ENCODE measurements at regions not wholly inside any gene's neighbourhood (a gene's known extent, or its start where the extent isn't known, plus 50 kb on each side); places are given as distances from the start of the nearest gene placed in this dataset.

- TF ChIP-seq POLR2A (IDR thresholded peaks at IDR 0.05), result no peak
- TF ChIP-seq, protein P1, sequence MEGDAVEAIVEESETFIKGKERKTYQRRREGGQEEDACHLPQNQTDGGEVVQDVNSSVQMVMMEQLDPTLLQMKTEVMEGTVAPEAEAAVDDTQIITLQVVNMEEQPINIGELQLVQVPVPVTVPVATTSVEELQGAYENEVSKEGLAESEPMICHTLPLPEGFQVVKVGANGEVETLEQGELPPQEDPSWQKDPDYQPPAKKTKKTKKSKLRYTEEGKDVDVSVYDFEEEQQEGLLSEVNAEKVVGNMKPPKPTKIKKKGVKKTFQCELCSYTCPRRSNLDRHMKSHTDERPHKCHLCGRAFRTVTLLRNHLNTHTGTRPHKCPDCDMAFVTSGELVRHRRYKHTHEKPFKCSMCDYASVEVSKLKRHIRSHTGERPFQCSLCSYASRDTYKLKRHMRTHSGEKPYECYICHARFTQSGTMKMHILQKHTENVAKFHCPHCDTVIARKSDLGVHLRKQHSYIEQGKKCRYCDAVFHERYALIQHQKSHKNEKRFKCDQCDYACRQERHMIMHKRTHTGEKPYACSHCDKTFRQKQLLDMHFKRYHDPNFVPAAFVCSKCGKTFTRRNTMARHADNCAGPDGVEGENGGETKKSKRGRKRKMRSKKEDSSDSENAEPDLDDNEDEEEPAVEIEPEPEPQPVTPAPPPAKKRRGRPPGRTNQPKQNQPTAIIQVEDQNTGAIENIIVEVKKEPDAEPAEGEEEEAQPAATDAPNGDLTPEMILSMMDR (IDR thresholded peaks at IDR 0.05), result no peak
Observed at GRCh38 chr17:43309505-43310332, 75.9 kb upstream of the RNU2-1 start.

Measured in tibial nerve (tissue), 3 donors.